ENCODE measurements at regions not wholly inside any gene's neighbourhood (a gene's known extent, or its start where the extent isn't known, plus 50 kb on each side); places are given as distances from the start of the nearest gene placed in this dataset.

GRCh38 chr19:30739394-30739793, 367.2 kb downstream of the ZNF536 start:
- TF ChIP-seq CTCF (IDR thresholded peaks at IDR 0.05), result no peak
- TF ChIP-seq POLR2A (IDR thresholded peaks at IDR 0.05), result no peak

Measured in prostate gland (tissue), 2 donors.